ENCODE measurements at regions not wholly inside any gene's neighbourhood (a gene's known extent, or its start where the extent isn't known, plus 50 kb on each side); places are given as distances from the start of the nearest gene placed in this dataset.

DNA sequence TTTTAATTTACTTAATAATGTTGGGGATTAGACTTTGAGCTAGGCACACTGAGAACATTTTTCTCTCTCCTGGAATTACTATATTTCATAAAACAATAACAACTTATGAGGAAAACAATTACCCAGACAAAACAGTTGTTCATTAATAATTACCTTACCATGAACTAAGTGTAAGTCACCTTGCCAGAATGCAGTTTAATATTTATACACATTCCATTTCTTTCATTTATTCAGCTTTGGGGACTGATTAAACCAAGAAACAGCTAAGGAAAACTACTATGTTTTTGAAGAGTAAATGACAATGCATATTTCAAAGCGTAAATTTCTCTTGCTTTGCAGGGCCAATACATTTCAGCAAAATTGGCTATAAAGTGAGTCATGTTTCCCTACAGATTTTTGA is 616.2 kb downstream of the PRELID2 start:
- TF ChIP-seq CTCF (IDR thresholded peaks at IDR 0.05) = no peak
- no peak for TF ChIP-seq SIN3A (IDR thresholded peaks at IDR 0.05; ENCODE audit: borderline replicate concordance, insufficient read depth, low read depth, low read length)
- TF ChIP-seq POLR2AphosphoS5 (IDR thresholded peaks at IDR 0.05; ENCODE audit: low read depth, low read length) = no peak
- no peak for TF ChIP-seq REST (IDR thresholded peaks at IDR 0.05; ENCODE audit: insufficient read depth in 1 of 2, low read depth in 2 of 2, low read length in 1 of 2)
